ENCODE measurements at regions not wholly inside any gene's neighbourhood (a gene's known extent, or its start where the extent isn't known, plus 50 kb on each side); places are given as distances from the start of the nearest gene placed in this dataset.

DNA sequence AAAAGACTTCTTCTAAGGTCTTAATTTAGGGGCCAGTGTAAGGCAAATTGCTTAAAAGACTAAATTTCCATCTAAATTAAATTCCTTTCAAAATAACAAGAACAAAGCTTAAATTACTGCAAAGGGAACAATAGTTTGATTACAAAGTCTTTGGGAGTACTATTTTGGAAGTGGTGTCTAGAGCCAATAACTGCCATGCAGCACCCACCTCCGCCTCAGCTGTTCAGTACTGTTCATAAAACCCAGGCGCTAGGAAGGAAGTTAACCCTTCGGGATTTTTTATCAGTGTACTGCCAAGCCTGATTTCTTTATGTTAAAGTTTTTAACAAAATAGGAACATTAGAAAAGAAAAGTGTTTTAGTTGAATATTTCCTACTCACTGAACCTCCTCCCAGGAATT, 210.1 kb downstream of the LIG4 start:
- TF ChIP-seq, protein P1, sequence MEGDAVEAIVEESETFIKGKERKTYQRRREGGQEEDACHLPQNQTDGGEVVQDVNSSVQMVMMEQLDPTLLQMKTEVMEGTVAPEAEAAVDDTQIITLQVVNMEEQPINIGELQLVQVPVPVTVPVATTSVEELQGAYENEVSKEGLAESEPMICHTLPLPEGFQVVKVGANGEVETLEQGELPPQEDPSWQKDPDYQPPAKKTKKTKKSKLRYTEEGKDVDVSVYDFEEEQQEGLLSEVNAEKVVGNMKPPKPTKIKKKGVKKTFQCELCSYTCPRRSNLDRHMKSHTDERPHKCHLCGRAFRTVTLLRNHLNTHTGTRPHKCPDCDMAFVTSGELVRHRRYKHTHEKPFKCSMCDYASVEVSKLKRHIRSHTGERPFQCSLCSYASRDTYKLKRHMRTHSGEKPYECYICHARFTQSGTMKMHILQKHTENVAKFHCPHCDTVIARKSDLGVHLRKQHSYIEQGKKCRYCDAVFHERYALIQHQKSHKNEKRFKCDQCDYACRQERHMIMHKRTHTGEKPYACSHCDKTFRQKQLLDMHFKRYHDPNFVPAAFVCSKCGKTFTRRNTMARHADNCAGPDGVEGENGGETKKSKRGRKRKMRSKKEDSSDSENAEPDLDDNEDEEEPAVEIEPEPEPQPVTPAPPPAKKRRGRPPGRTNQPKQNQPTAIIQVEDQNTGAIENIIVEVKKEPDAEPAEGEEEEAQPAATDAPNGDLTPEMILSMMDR (IDR thresholded peaks at IDR 0.05; ENCODE audit: insufficient read depth, low read depth, low read length), result no peak
- TF ChIP-seq EZH2 (IDR thresholded peaks at IDR 0.05; ENCODE audit: insufficient read depth, low read length), result no peak

Measured in astrocyte (in vitro differentiated cells and primary cell).